Activated T-cell treated with anti-CD3 and anti-CD28 coated beads, Interleukin-2, amount 50 U/mL, for 4 hours (primary cell): ENCODE measurements at regions not wholly inside any gene's neighbourhood (a gene's known extent, or its start where the extent isn't known, plus 50 kb on each side); places are given as distances from the start of the nearest gene placed in this dataset.
A peak's percentile ranks its signal among the peaks of the same experiment; 100 is the strongest.

Experiments
- ATAC-seq, 2 donors: fragments of 200-7000 bp; cut with Tn5 transposase; one replicate each; pipeline ENCODE4 v1.10.0; 2021
- DNase-seq: peaks from one replicate; pipeline ENCODE4 v3.0.0-alpha.2; 2020
- H3K27me3 Mint-ChIP-seq: one replicate; pipeline ENCODE4 v1.8.0; 2021; ENCODE audit warnings: low read depth, mixed read lengths
- H3K36me3 Mint-ChIP-seq: one replicate; pipeline ENCODE4 v1.8.0; 2022; ENCODE audit warnings: mixed read lengths; ENCODE audit not compliant: insufficient read depth
- H3K4me1 Mint-ChIP-seq: one replicate; pipeline ENCODE4 v1.8.0; 2021; ENCODE audit warnings: low read depth, mixed read lengths
- H3K4me3 Mint-ChIP-seq: one replicate; pipeline ENCODE4 v1.8.0; 2021; ENCODE audit warnings: mild to moderate bottlenecking, moderate library complexity, mixed read lengths
- H3K9me3 Mint-ChIP-seq: one replicate; pipeline ENCODE4 v1.8.0; 2021; ENCODE audit warnings: mixed read lengths

DNA sequence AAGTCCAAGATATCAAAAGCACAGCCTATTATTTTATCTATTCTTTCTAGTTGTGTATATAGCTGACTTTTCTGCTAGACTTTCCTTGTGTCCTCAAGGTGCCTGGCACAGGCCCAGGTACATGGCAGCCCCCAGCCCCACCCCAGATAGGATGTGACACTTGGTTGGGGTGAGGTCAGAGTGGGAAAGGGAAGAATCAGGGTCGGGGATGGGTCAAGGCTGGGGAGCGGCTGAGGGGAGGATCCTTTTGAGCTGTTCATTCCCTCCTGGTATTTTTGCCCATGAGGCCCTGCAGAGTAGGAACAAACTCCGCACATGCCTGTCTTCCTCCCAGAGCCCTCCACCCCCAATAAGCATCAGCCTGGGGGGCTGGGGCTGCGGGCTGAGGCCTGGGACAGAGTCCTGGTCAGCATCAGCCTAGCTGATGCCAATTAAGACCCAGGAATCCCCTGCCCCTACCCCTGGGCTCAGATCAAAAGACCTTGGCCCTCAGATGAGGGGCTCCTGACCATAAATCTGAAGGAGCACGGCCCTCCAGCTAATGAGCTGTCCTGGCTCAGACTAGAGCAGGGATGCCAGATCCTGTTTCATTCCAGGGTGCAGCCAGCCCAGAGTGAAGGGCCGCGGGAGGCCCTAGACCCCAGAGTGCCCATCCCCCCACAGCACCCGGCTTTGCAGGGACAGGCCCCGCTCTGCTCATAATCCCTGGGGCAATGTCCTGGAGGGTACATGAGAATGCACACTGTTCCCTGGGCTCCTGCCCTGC is 85.3 kb downstream of the SDC1 start:
- no peaks in the 10 kb centered on the region for H3K27me3 Mint-ChIP-seq
- ATAC-seq (no peak), DNase-seq (no peak)
- H3K4me1 Mint-ChIP-seq = no peaks in the 10 kb centered on the region
- H3K9me3 Mint-ChIP-seq = no peaks in the 10 kb centered on the region
- H3K4me3 Mint-ChIP-seq = no peak overlapping the region
- H3K36me3 Mint-ChIP-seq = no peaks in the 10 kb centered on the region

- no peak for DNase-seq
These were observed 86.2 kb downstream of the SDC1 start for GRCh38 chr2:20138696-20139095.

GRCh38 chr2:20137884-20138283 is 86.5 kb upstream of the LAPTM4A start:
- ATAC-seq (no peak), DNase-seq (no peak)
- Mint-ChIP-seq H3K4me1 (no peaks in the 10 kb centered on the region), H3K9me3 (no peaks in the 10 kb centered on the region), H3K4me3 (no peak overlapping the region), H3K36me3 (no peaks in the 10 kb centered on the region), H3K27me3 (peaks cover under 1% of the 10 kb centered on the region)

More at GRCh38 chr2:20138696-20139095, 86.2 kb downstream of the SDC1 start:
- H3K36me3 Mint-ChIP-seq = no peaks in the 10 kb centered on the region
- no peaks in the 10 kb centered on the region for H3K27me3 Mint-ChIP-seq
- ATAC-seq = no peak
- H3K4me3 Mint-ChIP-seq = no peak overlapping the region
- no peaks in the 10 kb centered on the region for H3K9me3 Mint-ChIP-seq
- H3K4me1 Mint-ChIP-seq = no peaks in the 10 kb centered on the region

GRCh38 chr2:20137131-20137571 is 85.7 kb upstream of the LAPTM4A start:
- Mint-ChIP-seq H3K36me3 (no peaks in the 10 kb centered on the region), H3K4me3 (no peak overlapping the region), H3K9me3 (no peaks in the 10 kb centered on the region), H3K27me3 (peaks cover 6% of the 10 kb centered on the region), H3K4me1 (no peaks in the 10 kb centered on the region)
- ATAC-seq (no peak), DNase-seq (no peak)

DNA sequence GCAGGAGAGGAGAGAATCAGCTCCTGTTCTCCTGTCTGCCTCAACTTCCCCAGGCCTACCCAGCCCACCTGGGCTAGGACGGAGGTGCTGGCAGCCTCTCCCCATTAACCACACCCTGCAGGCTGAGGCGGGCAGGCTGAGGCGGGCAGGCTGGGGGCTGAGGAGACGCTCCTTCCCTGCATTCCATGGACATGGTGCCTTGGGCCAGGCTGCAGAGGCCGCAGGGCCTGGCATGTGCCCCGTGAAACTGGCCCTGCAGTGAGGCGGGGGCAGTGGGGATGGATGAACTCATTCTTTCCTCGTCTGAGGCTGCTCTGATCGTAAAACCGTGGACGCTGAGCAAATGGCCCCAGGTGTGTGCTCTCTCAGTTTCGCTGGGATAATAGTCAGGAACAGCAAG is 84.7 kb upstream of the LAPTM4A start:
- Mint-ChIP-seq H3K9me3 (no peaks in the 10 kb centered on the region), H3K27me3 (peaks cover 7% of the 10 kb centered on the region), H3K36me3 (no peaks in the 10 kb centered on the region), H3K4me3 (no peak overlapping the region), H3K4me1 (no peaks in the 10 kb centered on the region)
- ATAC-seq = no peak
- DNase-seq = no peak

GRCh38 chr2:20135631-20136050 is 84.2 kb upstream of the LAPTM4A start:
- H3K4me3 Mint-ChIP-seq = no peak overlapping the region
- H3K4me1 Mint-ChIP-seq = no peaks in the 10 kb centered on the region
- H3K36me3 Mint-ChIP-seq = no peaks in the 10 kb centered on the region
- ATAC-seq = peak; percentile 62 to 69
- DNase-seq = peak; percentile 12
- H3K27me3 Mint-ChIP-seq = peaks cover 7% of the 10 kb centered on the region
- H3K9me3 Mint-ChIP-seq = no peaks in the 10 kb centered on the region

DNA sequence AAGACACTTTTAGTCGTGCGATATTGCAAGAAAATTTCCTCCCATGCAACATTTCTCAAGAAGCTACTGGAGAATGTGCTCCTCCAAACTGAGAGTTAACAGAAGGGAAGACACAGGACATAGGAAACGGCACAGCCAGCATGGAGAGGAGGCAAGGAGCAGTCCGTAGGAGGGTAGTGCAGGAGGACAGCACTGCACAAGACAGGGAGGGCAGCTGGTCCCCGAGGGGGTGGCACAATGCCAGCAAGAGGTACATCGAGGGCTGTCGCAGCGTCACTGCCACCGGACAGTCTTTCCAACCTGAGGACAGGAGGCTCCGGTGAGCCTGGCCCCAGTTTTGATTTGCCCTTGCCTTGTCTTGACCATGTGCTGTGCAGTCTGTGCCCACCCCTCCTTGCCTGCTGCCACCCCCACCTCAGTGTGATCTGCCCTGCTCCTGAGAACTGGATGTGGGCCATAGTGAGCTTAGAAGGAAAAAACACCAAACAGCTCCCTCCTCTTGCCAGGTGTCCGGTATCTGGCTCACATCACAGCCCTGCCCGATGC is 81.6 kb upstream of the LAPTM4A start:
- peaks cover 9% of the 10 kb centered on the region for H3K27me3 Mint-ChIP-seq
- no peaks in the 10 kb centered on the region for H3K36me3 Mint-ChIP-seq
- H3K4me1 Mint-ChIP-seq = no peaks in the 10 kb centered on the region
- H3K9me3 Mint-ChIP-seq = no peaks in the 10 kb centered on the region
- ATAC-seq (no peak), DNase-seq (no peak)
- no peak overlapping the region for H3K4me3 Mint-ChIP-seq

DNA sequence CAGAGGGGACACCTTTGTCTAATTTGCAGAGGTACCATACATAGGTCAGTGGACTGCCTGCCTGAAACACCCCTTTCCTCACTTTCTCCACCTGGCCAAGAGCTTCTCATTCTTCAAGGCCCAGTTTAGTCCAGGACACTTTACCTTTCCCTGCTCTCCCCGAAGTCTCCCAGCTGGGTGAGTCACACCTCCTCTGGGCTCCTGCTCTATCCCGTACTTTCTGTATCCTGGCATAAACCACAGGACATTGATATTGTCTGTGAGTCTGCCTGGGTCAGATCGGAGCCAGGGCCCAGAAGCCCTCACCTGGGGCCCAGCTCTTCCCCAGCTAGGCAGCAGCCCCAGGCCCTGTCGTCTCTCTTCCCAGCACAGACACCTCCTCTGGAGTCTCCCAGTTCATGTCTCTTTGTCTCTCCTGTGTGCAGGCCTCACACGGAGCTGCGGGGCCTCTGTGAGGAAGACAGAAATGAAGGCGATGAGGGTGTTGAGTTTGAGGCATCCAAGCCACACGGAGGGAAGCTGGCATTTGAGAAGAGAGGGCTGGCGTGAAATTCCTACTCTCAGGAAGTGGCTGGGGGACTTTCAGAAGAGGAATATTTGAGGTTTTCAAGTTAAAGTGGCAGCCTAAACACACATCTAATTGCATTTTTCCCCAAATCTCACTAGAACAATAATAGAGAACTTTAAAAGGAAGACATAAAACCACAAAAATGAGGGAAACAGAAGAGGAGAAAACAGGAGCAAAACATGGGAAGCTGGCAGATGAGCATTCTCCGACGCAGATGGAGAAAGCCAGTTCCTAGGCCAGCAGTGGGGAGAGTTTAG is 79.6 kb upstream of the LAPTM4A start:
- DNase-seq = no peak
- Mint-ChIP-seq H3K4me3 (no peak overlapping the region), H3K27me3 (peaks cover 9% of the 10 kb centered on the region), H3K4me1 (no peaks in the 10 kb centered on the region), H3K36me3 (no peaks in the 10 kb centered on the region), H3K9me3 (no peaks in the 10 kb centered on the region)
- no peak for ATAC-seq

DNA sequence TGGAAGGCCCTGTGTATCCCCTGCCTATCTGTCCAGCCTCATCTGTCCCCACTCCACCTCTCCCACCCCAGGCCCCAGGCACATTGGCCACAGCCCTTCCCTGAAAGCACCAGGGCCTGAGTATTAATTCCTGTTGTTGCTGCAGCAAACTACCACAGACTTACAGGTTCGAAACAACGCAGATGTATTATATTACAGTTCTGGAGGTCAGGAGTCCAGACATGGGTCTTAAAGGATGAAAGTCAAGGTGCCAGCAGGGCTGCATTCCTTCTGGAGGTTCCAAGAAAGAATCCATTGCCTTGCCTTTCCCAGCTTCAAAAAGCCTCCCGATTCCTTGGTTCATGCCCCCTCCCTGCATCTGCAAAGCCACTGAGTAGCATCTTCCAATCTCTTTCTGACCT is 78.7 kb upstream of the LAPTM4A start:
- DNase-seq (no peak), ATAC-seq (no peak)
- H3K27me3 Mint-ChIP-seq = peaks cover 9% of the 10 kb centered on the region
- H3K36me3 Mint-ChIP-seq = no peaks in the 10 kb centered on the region
- no peaks in the 10 kb centered on the region for H3K9me3 Mint-ChIP-seq
- no peak overlapping the region for H3K4me3 Mint-ChIP-seq
- no peaks in the 10 kb centered on the region for H3K4me1 Mint-ChIP-seq

DNA sequence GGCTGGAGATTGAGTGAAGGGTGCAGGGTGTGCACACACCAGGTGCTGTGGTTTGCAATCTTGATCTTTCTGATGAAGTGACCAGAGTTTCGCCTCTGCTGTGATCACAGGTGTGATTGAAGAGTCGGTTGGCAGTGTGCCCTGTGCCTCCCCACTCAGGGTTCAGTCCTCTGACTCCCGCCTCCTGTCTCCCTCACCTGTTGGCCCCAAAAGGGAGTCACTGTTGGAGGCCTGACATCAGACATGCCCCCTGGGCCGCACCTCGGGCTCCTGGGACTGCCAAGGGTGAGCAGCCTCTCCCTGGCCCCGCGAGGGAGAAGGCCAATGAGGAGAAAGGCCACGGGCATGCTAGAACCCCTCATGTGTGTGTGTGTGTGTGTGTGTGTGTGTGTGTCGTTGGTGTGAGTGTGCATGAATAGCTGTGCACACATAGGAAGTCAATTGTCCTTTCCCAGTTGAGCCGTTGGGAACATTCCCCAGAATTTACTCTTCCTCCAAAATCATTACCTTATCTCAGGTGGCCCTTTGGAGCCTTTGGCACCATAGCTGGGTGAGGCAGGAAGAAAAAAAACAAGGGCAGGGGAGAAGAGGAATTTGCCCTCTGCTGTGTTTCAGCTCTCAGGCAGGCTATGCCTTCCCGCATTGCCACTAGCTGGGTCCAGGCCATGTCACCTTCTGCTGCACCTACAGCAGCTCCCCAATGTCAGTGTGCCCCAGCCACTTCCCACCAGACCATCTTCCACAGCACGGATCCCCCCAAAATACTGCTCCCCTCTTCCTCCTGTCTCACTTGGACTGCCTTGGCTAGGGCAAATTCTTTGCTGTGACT is 78.1 kb upstream of the LAPTM4A start:
- no peaks in the 10 kb centered on the region for H3K4me1 Mint-ChIP-seq
- no peaks in the 10 kb centered on the region for H3K36me3 Mint-ChIP-seq
- no peak overlapping the region for H3K4me3 Mint-ChIP-seq
- no peaks in the 10 kb centered on the region for H3K9me3 Mint-ChIP-seq
- no peak for DNase-seq
- ATAC-seq = no peak
- peaks cover 9% of the 10 kb centered on the region for H3K27me3 Mint-ChIP-seq

DNA sequence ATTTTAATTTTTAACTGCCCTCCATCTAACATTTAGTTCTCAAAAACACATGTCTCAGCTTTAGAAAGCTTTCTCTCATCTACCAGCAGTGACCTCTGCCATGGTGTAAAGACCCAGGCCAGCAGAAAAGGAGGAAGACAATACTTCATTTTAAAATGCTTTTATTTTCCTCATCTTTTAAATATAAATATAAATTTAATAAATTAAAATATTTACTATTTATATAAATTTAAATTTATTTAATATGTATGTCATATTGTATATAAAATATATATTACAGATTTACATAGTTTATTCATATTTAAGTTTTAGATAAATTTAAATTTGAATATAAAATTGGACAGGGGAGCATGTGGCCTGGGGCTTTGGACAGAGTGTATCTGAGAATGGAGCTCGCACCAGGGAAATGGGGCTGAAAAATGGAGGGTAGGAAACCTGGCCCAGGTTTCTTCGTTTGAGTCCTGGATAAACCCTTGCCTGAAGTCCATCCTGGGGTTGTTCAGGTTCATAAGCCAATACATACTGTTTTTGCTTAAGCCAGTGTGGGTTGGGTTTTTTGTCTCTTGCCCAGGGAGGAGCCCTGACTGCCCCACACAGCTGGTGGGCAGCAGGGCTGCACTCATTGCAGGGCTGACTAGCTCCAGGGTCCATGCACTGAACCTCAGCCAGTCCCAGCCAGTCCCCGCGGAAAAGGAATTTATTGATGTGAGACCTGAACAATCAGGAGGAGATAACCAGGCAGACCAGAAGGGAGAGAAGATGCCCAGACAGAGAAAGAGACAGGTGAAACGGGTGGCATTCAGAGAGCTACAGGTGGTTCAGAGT is 77.3 kb upstream of the LAPTM4A start:
- no peak for ATAC-seq
- DNase-seq = no peak
- no peaks in the 10 kb centered on the region for H3K36me3 Mint-ChIP-seq
- H3K9me3 Mint-ChIP-seq = no peaks in the 10 kb centered on the region
- no peak overlapping the region for H3K4me3 Mint-ChIP-seq
- peaks cover 9% of the 10 kb centered on the region for H3K27me3 Mint-ChIP-seq
- no peaks in the 10 kb centered on the region for H3K4me1 Mint-ChIP-seq

GRCh38 chr2:20126469-20126868 is 75.0 kb upstream of the LAPTM4A start:
- H3K4me3 Mint-ChIP-seq = no peak overlapping the region
- H3K4me1 Mint-ChIP-seq = no peaks in the 10 kb centered on the region
- peaks cover 2% of the 10 kb centered on the region for H3K27me3 Mint-ChIP-seq
- no peaks in the 10 kb centered on the region for H3K9me3 Mint-ChIP-seq
- no peak for ATAC-seq
- DNase-seq = no peak
- no peaks in the 10 kb centered on the region for H3K36me3 Mint-ChIP-seq

- peaks cover 2% of the 10 kb centered on the region for H3K27me3 Mint-ChIP-seq
- no peaks in the 10 kb centered on the region for H3K9me3 Mint-ChIP-seq
- H3K4me3 Mint-ChIP-seq = no peak overlapping the region
- ATAC-seq (no peak), DNase-seq (no peak)
- H3K4me1 Mint-ChIP-seq = no peaks in the 10 kb centered on the region
- no peaks in the 10 kb centered on the region for H3K36me3 Mint-ChIP-seq
These were observed 74.6 kb upstream of the LAPTM4A start for GRCh38 chr2:20126040-20126439.
